SK-N-SH treated with all-trans-retinoic acid at 6 μM for 48 hours (cell line): ENCODE measurements at regions not wholly inside any gene's neighbourhood (a gene's known extent, or its start where the extent isn't known, plus 50 kb on each side); places are given as distances from the start of the nearest gene placed in this dataset.

ENCODE experiments used
- ATAC-seq: fragments of 200-7000 bp; cut with Tn5 transposase; 3 replicates; pipeline ENCODE4 v1.9.1; 2020; ENCODE audit warnings: mild to moderate bottlenecking, moderate library complexity
- BACH2 ChIP-seq: fragments of 250-450 bp; sonication (Bioruptor Pico); IDR thresholded peaks from 2 replicates; pipeline ENCODE4 v1.9.0; 2021; ENCODE audit warnings: mild to moderate bottlenecking, borderline replicate concordance
- CREB5 ChIP-seq: fragments of 250-450 bp; sonication (Bioruptor Pico); IDR thresholded peaks from 2 replicates; pipeline ENCODE4 v1.5.1; 2020; ENCODE audit warnings: low read depth, mild to moderate bottlenecking, moderate library complexity
- CSDC2 ChIP-seq: fragments of 250-450 bp; sonication (Bioruptor Pico); IDR thresholded peaks from 2 replicates; pipeline ENCODE4 v1.5.0; 2020; ENCODE audit warnings: mild to moderate bottlenecking, moderate library complexity
- CSRNP3 ChIP-seq: fragments of 250-450 bp; sonication (Bioruptor Pico); IDR thresholded peaks from 2 replicates; pipeline ENCODE4 v1.5.1; 2021; ENCODE audit warnings: mild to moderate bottlenecking, moderate library complexity
- ESRRG ChIP-seq: fragments of 250-450 bp; sonication (Bioruptor Pico); IDR thresholded peaks from 2 replicates; pipeline ENCODE4 v1.6.1; 2021; ENCODE audit warnings: mild to moderate bottlenecking
- GLIS3 ChIP-seq: fragments of 250-450 bp; sonication (Bioruptor Pico); IDR thresholded peaks from 2 replicates; pipeline ENCODE4 v1.5.0; 2020; ENCODE audit warnings: mild to moderate bottlenecking, moderate library complexity
- ISL1 ChIP-seq: fragments of 250-450 bp; sonication (Bioruptor Pico); IDR thresholded peaks from 2 replicates; pipeline ENCODE4 v2.1.2; 2022; ENCODE audit warnings: mild to moderate bottlenecking, moderate library complexity
- OSR1 ChIP-seq: fragments of 250-450 bp; sonication (Bioruptor Pico); IDR thresholded peaks from 2 replicates; pipeline ENCODE4 v1.8.0; 2022; ENCODE audit warnings: moderate library complexity, mild to moderate bottlenecking, inconsistent platforms
- PATZ1 ChIP-seq: fragments of 250-450 bp; sonication (Bioruptor Pico); IDR thresholded peaks from 2 replicates; pipeline ENCODE4 v1.8.0; 2020; ENCODE audit warnings: mild to moderate bottlenecking, moderate library complexity, borderline replicate concordance
- PPARA ChIP-seq: fragments of 250-450 bp; sonication (Bioruptor Pico); IDR thresholded peaks from 2 replicates; pipeline ENCODE4 v1.5.0; 2020; ENCODE audit warnings: mild to moderate bottlenecking, borderline replicate concordance
- RARB ChIP-seq: fragments of 250-450 bp; sonication (Bioruptor Pico); IDR thresholded peaks from 2 replicates; pipeline ENCODE4 v1.8.0; 2021; ENCODE audit warnings: mild to moderate bottlenecking, moderate library complexity
- SNAI2 ChIP-seq: fragments of 250-450 bp; sonication (Bioruptor Pico); IDR thresholded peaks from 2 replicates; pipeline ENCODE4 v1.5.0; 2020; ENCODE audit warnings: mild to moderate bottlenecking, moderate library complexity
- TCF4 ChIP-seq: fragments of 250-450 bp; sonication (Bioruptor Pico); IDR thresholded peaks from 2 replicates; pipeline ENCODE4 v1.8.0; 2021; ENCODE audit warnings: mild to moderate bottlenecking, moderate library complexity, borderline replicate concordance
- TOX ChIP-seq: fragments of 250-450 bp; sonication (Bioruptor Pico); IDR thresholded peaks from 2 replicates; pipeline ENCODE4 v1.8.0; 2021; ENCODE audit warnings: mild to moderate bottlenecking, moderate library complexity, borderline replicate concordance
- TSHZ2 ChIP-seq: fragments of 250-450 bp; sonication (Bioruptor Pico); IDR thresholded peaks from 2 replicates; pipeline ENCODE4 v1.5.0; 2020; ENCODE audit warnings: mild to moderate bottlenecking, moderate library complexity
- ZC3H10 ChIP-seq: fragments of 250-450 bp; sonication (Bioruptor Pico); IDR thresholded peaks from 2 replicates; pipeline ENCODE4 v1.5.1; 2021; ENCODE audit warnings: mild to moderate bottlenecking, moderate library complexity
- ZFP3 ChIP-seq: fragments of 250-450 bp; sonication (Bioruptor Pico); IDR thresholded peaks from 2 replicates; pipeline ENCODE4 v1.5.0; 2020; ENCODE audit warnings: mild to moderate bottlenecking, moderate library complexity
- ZFP30 ChIP-seq: fragments of 450-650 bp; formaldehyde crosslinking; IDR thresholded peaks from 2 replicates; pipeline ENCODE4 v1.5.0; 2022; ENCODE audit warnings: mild to moderate bottlenecking, moderate library complexity
- ZNF565 ChIP-seq: fragments of 450-650 bp; formaldehyde crosslinking; conservative IDR thresholded peaks from 2 replicates; pipeline ENCODE4 v1.5.0; 2020; ENCODE audit warnings: low read depth, mild to moderate bottlenecking, moderate library complexity
- ZNF70 ChIP-seq: fragments of 450-650 bp; formaldehyde crosslinking; IDR thresholded peaks from 2 replicates; pipeline ENCODE4 v1.5.0; 2020; ENCODE audit warnings: mild to moderate bottlenecking, moderate library complexity
- ZNF8 ChIP-seq: fragments of 450-650 bp; formaldehyde crosslinking; IDR thresholded peaks from 2 replicates; pipeline ENCODE4 v1.5.0; 2020; ENCODE audit warnings: mild to moderate bottlenecking, moderate library complexity

- no peak for TF ChIP-seq ESRRG (CRISPR knock-in tag)
- no peak for TF ChIP-seq TCF4
- no peak for TF ChIP-seq GLIS3 (CRISPR knock-in tag)
- no peak for TF ChIP-seq ZNF565 (CRISPR knock-in tag)
- no peak for TF ChIP-seq ISL1 (CRISPR knock-in tag)
- no peak for TF ChIP-seq CSDC2
- no peak for TF ChIP-seq ZFP3 (CRISPR knock-in tag)
- no peak for TF ChIP-seq OSR1 (CRISPR knock-in tag)
- no peak for TF ChIP-seq SNAI2 (CRISPR knock-in tag)
- no peak for TF ChIP-seq PPARA
- no peak for TF ChIP-seq ZC3H10 (CRISPR knock-in tag)
- TF ChIP-seq TSHZ2 (CRISPR knock-in tag) = no peak
- no peak for TF ChIP-seq ZNF8 (CRISPR knock-in tag)
- TF ChIP-seq, all 23 proteins: peak for 0
- ATAC-seq = no peak
Measured at GRCh38 chr2:139963863-139964355, 1183.7 kb upstream of the NXPH2 start.

- TF ChIP-seq GLIS3 (CRISPR knock-in tag) = no peak
- no peak for TF ChIP-seq PPARA
- TF ChIP-seq ZFP3 (CRISPR knock-in tag) = no peak
- no peak for TF ChIP-seq OSR1 (CRISPR knock-in tag)
- TF ChIP-seq CREB5 = no peak
- no peak for TF ChIP-seq PATZ1 (CRISPR knock-in tag)
- TF ChIP-seq TSHZ2 (CRISPR knock-in tag) = no peak
- no peak for TF ChIP-seq ESRRG (CRISPR knock-in tag)
- TF ChIP-seq TCF4 = no peak
- TF ChIP-seq CSRNP3 (CRISPR knock-in tag) = no peak
- TF ChIP-seq ZC3H10 (CRISPR knock-in tag) = no peak
- no peak for TF ChIP-seq BACH2 (CRISPR knock-in tag)
- TF ChIP-seq, all 23 proteins: peak for 0
- no peak for ATAC-seq
Measured at GRCh38 chr2:139949242-139949972, 1169.2 kb upstream of the NXPH2 start.

- no peak for ATAC-seq
- TF ChIP-seq PPARA (no peak), TOX (CRISPR knock-in tag) (no peak), CREB5 (no peak), OSR1 (CRISPR knock-in tag) (no peak), RARB (CRISPR knock-in tag) (no peak), ZNF565 (CRISPR knock-in tag) (no peak), ZFP3 (CRISPR knock-in tag) (no peak), TCF4 (no peak), ZFP30 (no peak), ESRRG (CRISPR knock-in tag) (no peak), TSHZ2 (CRISPR knock-in tag) (no peak), ZNF70 (CRISPR knock-in tag) (no peak), BACH2 (CRISPR knock-in tag) (no peak)
Measured at GRCh38 chr2:139946690-139947089, 1166.5 kb upstream of the NXPH2 start.
